Fibroblast of skin of abdomen (primary cell): ENCODE measurements at regions not wholly inside any gene's neighbourhood (a gene's known extent, or its start where the extent isn't known, plus 50 kb on each side); places are given as distances from the start of the nearest gene placed in this dataset.

Source experiments
- DNase-seq: peaks from one replicate; pipeline ENCODE4 v3.0.0-alpha.2; 2013

DNA sequence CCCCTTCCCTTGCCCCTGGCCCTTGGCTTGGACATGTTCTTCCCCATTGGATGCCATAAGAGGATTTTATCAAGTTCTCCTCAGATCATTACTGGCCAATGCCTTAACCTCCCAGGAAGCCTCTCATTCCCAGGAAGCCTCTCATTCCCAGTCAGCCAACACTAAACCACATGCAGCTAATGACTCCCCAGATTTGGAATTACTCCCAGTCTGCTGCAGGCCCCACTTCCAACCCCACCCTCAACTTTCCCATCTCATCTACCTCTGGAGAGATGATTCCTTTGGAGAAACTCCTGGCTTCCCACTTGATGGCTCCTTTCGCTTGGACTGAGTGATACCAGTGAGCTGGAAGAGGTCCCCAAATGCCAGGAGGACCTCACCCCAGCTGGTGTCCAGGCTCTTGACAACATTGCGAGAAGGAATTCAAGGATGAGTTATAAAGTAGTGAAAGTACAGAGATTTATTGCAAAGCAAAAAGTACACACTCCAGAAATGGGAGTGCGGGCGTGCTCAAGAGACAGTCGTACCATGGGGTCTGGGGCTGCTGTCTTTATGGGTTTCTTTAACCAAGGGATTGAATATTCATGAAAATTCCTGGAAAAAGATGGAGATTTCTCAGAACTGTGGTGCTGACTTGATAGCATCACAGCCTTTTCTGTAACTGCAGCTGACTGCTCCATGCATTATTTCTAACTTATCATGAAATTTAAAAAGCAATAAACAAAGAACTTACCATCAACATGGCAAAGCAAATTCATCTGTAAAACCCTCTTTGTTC lies 117.2 kb upstream of the ADCY1 start:
- peak; percentile 90 for DNase-seq

- DNase-seq, result no peak
Observed at GRCh38 chr7:45457591-45457990, 116.6 kb upstream of the ADCY1 start.

DNA sequence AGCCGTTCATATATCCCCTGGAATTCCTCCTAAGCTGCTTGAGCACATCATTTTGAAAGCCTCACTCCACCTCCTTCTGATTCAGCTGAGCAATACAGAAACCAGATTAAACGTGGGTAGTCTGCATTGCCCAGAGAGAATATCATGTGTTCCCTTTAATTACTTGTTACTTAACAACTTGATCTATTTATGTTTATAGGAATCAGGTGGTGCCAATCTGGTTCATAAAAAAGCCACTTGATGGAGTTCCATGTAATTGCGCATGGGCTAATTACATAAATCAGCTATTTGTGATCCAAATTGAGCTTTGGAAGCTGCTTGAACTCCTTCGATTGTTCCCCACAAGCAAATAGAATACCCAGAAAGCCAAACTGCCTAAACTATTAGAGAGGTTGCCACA lies 114.7 kb upstream of the ADCY1 start:
- no peak for DNase-seq

- DNase-seq, result no peak
Observed at GRCh38 chr7:45460379-45460778, 113.8 kb upstream of the ADCY1 start.

- no peak for DNase-seq
Observed at GRCh38 chr7:45461026-45461425, 113.1 kb upstream of the ADCY1 start.

GRCh38 chr7:45469103-45469502 lies 105.1 kb upstream of the ADCY1 start:
- DNase-seq, result peak; percentile 44

- no peak for DNase-seq
Observed at GRCh38 chr7:45470031-45470430, 104.1 kb upstream of the ADCY1 start.

- no peak for DNase-seq
Observed at GRCh38 chr7:45479781-45480180, 94.4 kb upstream of the ADCY1 start.

DNA sequence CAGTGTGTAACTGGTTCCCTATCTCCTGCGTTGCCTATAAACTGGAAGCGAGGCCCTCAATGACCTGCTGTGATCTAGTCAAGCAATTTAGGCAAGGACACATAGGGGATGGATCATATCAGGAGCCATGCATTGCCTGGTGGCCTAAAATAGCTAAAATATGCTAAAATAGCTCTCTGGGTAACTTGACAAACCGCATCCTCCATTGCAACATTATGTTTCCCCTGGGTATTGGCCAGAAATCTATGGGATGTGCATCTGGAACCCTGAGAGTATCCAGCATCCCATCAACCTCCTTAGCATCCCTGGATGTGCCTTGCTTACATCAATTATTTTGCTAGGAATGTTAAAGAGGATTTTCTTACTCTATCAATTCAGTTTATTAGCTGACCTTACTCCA lies 91.7 kb upstream of the ADCY1 start:
- no peak for DNase-seq

GRCh38 chr7:45484094-45484493 lies 90.1 kb upstream of the ADCY1 start:
- DNase-seq, result no peak

- DNase-seq, result no peak
Observed at GRCh38 chr7:45486575-45486974, 87.6 kb upstream of the ADCY1 start.

- DNase-seq, result no peak
Observed at GRCh38 chr7:45494885-45495284, 79.3 kb upstream of the ADCY1 start.

- no peak for DNase-seq
Observed at GRCh38 chr7:45495618-45496017, 78.5 kb upstream of the ADCY1 start.

DNA sequence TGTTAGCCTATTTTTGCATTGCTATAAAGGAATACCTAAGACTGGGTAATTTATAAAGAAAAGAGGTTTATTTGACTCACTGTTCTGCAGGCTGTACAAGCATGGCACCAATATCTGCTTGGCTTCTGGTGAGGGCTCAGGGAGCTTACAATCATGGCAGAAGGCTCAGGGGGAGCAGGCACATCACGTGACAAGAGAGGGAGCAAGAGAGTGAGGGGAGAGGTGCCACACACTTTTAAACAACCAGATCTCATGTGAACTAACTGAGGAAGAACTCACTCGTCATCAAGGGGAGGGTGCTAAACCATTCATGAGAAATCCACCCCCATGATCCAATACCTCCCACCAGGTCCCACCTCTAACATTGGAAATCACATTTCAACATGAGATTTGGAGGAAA lies 73.9 kb upstream of the ADCY1 start:
- DNase-seq, result no peak

DNA sequence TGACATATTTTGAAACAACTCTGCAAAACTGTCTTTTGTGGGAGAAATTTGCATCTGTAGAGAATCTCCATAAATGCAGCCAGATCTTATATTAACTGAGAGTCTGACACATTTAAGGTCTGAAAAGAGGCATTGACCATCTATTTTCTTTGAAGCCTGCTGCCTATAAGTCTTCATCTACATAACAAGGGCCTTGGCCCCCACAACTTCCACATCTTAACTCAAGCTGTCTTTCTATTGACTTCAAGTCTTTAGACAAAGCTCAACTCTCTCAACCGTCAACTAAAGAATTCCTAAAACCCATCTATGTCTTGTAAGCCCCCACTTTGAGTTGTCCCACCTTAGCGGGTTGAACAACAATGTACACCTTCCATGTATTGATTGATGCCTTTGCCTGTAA lies 72.4 kb upstream of the ADCY1 start:
- DNase-seq, result no peak

GRCh38 chr7:45506059-45506458 lies 68.1 kb upstream of the ADCY1 start:
- no peak for DNase-seq

GRCh38 chr7:45509222-45509621 lies 64.9 kb upstream of the ADCY1 start:
- no peak for DNase-seq

GRCh38 chr7:45511721-45512597 lies 62.2 kb upstream of the ADCY1 start:
- DNase-seq, result no peak

- no peak for DNase-seq
Observed at GRCh38 chr7:45514944-45515343, 59.2 kb upstream of the ADCY1 start.

DNA sequence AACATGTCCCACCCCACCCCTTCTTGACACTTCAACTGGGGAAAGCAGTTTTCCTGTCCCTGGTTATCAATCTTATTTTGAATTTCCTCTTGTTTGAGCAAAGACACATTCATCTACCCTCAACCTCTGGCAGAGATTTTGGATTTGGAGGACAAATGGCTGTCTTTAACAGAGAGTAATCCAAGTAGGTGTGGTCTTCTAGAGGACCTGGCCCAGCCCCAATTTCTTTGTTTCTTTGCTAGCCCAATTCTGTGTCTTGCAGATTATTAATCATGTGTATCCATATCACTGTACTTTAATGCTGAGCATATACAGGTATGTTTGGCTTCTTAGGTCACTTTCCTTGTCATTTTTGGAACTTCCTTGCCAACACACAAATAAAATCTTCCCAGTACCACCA lies 58.8 kb upstream of the ADCY1 start:
- DNase-seq, result no peak
